ENCODE measurements at regions not wholly inside any gene's neighbourhood (a gene's known extent, or its start where the extent isn't known, plus 50 kb on each side); places are given as distances from the start of the nearest gene placed in this dataset.
A peak's percentile ranks its signal among the peaks of the same experiment; 100 is the strongest.
"Not testable (repeated sequence)": the region's sequence is repeated elsewhere in the genome, so short reads cannot be mapped to it uniquely, and the experiment has no call there.

GRCh38 chr14:77985211-77985615 is 185.0 kb upstream of the NRXN3 start:
- no peak for DNase-seq

GRCh38 chr14:77986773-77987172 is 183.4 kb upstream of the NRXN3 start:
- no peak for DNase-seq

- no peak for DNase-seq
These were observed 181.9 kb upstream of the NRXN3 start for GRCh38 chr14:77988096-77988870.

GRCh38 chr14:77988970-77989369 is 181.2 kb upstream of the NRXN3 start:
- DNase-seq: no peak

- no peak for DNase-seq
These were observed 180.7 kb upstream of the NRXN3 start for GRCh38 chr14:77989441-77989991.

GRCh38 chr14:77990337-77990736 is 179.8 kb upstream of the NRXN3 start:
- DNase-seq: no peak

- DNase-seq: no peak
These were observed 178.9 kb upstream of the NRXN3 start for GRCh38 chr14:77991128-77991772.

- DNase-seq: no peak
These were observed 164.8 kb upstream of the NRXN3 start for GRCh38 chr14:78005325-78005724.

- no peak for DNase-seq
These were observed 163.0 kb upstream of the NRXN3 start for GRCh38 chr14:78007160-78007559.

- no peak for DNase-seq
These were observed 159.5 kb upstream of the NRXN3 start for GRCh38 chr14:78010688-78011087.

GRCh38 chr14:78013911-78014310 is 156.3 kb upstream of the NRXN3 start:
- not testable (repeated sequence) for DNase-seq

- DNase-seq: no peak
These were observed 153.6 kb upstream of the NRXN3 start for GRCh38 chr14:78016532-78016931.

GRCh38 chr14:78018283-78018682 is 151.9 kb upstream of the NRXN3 start:
- DNase-seq: no peak

- peak; percentile 68 for DNase-seq
These were observed 148.1 kb upstream of the NRXN3 start for GRCh38 chr14:78022059-78022458.

- no peak for DNase-seq
These were observed 147.1 kb upstream of the NRXN3 start for GRCh38 chr14:78023112-78023511.

- DNase-seq: no peak
These were observed 141.7 kb upstream of the NRXN3 start for GRCh38 chr14:78028471-78028870.

GRCh38 chr14:78029601-78030372 is 140.4 kb upstream of the NRXN3 start:
- DNase-seq: no peak

- no peak for DNase-seq
These were observed 126.8 kb upstream of the NRXN3 start for GRCh38 chr14:78043349-78043748.

- no peak for DNase-seq
These were observed 122.1 kb upstream of the NRXN3 start for GRCh38 chr14:78048120-78048519.

- not testable (repeated sequence) for DNase-seq
These were observed 113.3 kb upstream of the NRXN3 start for GRCh38 chr14:78056890-78057289.

- DNase-seq: no peak
These were observed 99.8 kb upstream of the NRXN3 start for GRCh38 chr14:78070344-78070743.

- DNase-seq: no peak
These were observed 99.1 kb upstream of the NRXN3 start for GRCh38 chr14:78071016-78071549.

- no peak for DNase-seq
These were observed 97.1 kb upstream of the NRXN3 start for GRCh38 chr14:78073028-78073427.

Data from KG1 (cell line).